K562 (cell line): ENCODE measurements at regions not wholly inside any gene's neighbourhood (a gene's known extent, or its start where the extent isn't known, plus 50 kb on each side); places are given as distances from the start of the nearest gene placed in this dataset.

Experiments used
- ATAC-seq: fragments of 200-7000 bp; cut with Tn5 transposase; 3 replicates; pipeline ENCODE4 v1.9.1; 2020; ENCODE audit warnings: moderate library complexity
- BruUV-seq: library from RNA; stranded (reverse); fragments of 400-500 nt; replicated peaks from 2 replicates; lab custom pipeline; 2021; lab: Mats Ljungman, UMichigan
- CTCF ChIA-PET: fragments of 300-600 bp; formaldehyde crosslinking; extraction: SDS; loops from one replicate; lab custom pipeline; 2021; ENCODE audit warnings: low intra/inter-chr PET ratio; lab: Yijun Ruan, JAX
- POLR2A ChIA-PET: fragments of 300-600, 350-650 bp; sonication (Branson Sonifier 250); formaldehyde crosslinking; extraction: SDS; loops from one replicate; lab custom pipeline; 2021; ENCODE audit warnings: antibody characterized with exemption, inconsistent platforms; lab: Yijun Ruan, JAX
- DNase-seq, 4 experiments: peaks; one replicate each; pipeline versions ENCODE4 v3.0.0 to v3.0.0-alpha.2; 2011 to 2018; ENCODE audit warnings: low spot score in 3 of 4, mixed read lengths in 3 of 4; ENCODE audit errors: extremely low read depth in 1 of 4
- FAIRE-seq: peaks from 2 replicates; lab custom pipeline; 2011; peaks lifted over from hg19 to GRCh38; lab: Jason Lieb, UNC
- H2AFZ ChIP-seq: 2 replicates; pipeline ENCODE4 v1.6.0; 2011; ENCODE audit warnings: low read depth, low read length, control low read depth, inconsistent platforms
- H3K27ac ChIP-seq: fragments of 200-600 bp; 3 replicates; pipeline ENCODE4 v1.8.0; 2011; ENCODE audit warnings: low read depth, mild to moderate bottlenecking, control low read depth, inconsistent platforms, low read length, moderate library complexity, mixed read lengths; ENCODE audit errors: extremely low read depth
- H3K27me3 ChIP-seq, 2 experiments: fragments of 300-600 bp in 1 of 2; 2 replicates in 1 of 2; 3 replicates in 1 of 2; pipeline versions ENCODE4 v1.6.0 to v1.8.0; 2011; ENCODE audit warnings: inconsistent platforms in 2 of 2, low read length in 2 of 2, mild to moderate bottlenecking in 1 of 2, mixed read lengths in 1 of 2, moderate library complexity in 1 of 2; ENCODE audit not compliant: control insufficient read depth in 2 of 2, insufficient read depth in 2 of 2
- H3K36me3 ChIP-seq: fragments of 300-600 bp; 3 replicates; pipeline ENCODE4 v1.8.0; 2011; ENCODE audit warnings: mild to moderate bottlenecking, low read length, inconsistent platforms; ENCODE audit not compliant: control insufficient read depth, insufficient read depth
- H3K4me1 ChIP-seq, 2 experiments: fragments of 200-600 bp in 1 of 2; replicated peaks in 1 of 2; 2 replicates in 1 of 2; 3 replicates in 1 of 2; pipeline versions ENCODE4 v1.5.1 to v1.8.0; 2011; ENCODE audit warnings: inconsistent platforms in 2 of 2, low read length in 2 of 2, mild to moderate bottlenecking in 1 of 2, mixed read lengths in 1 of 2, moderate library complexity in 1 of 2; ENCODE audit not compliant: control insufficient read depth in 2 of 2, insufficient read depth in 2 of 2
- H3K4me2 ChIP-seq: 2 replicates; pipeline ENCODE4 v1.6.1; 2011; ENCODE audit warnings: low read length, control low read depth, inconsistent platforms, mixed read lengths; ENCODE audit not compliant: insufficient read depth
- H3K4me3 ChIP-seq: fragments of 200-600 bp; sonication (generic), shearing (Covaris generic); 2 replicates; pipeline ENCODE4 v1.5.1; 2016; ENCODE audit warnings: control low read depth, inconsistent platforms
- H3K79me2 ChIP-seq: fragments of 200-600 bp; 3 replicates; pipeline ENCODE4 v1.8.0; 2011; ENCODE audit warnings: low read length, inconsistent platforms; ENCODE audit not compliant: control insufficient read depth, insufficient read depth
- H3K9ac ChIP-seq, 2 experiments: 2 replicates each; pipeline versions ENCODE4 v1.6.0 to v1.6.1; 2011; ENCODE audit warnings: low read depth in 2 of 2, low read length in 2 of 2, control low read depth in 1 of 2, inconsistent platforms in 1 of 2, mild to moderate bottlenecking in 1 of 2, mixed read lengths in 1 of 2; ENCODE audit not compliant: insufficient read depth in 1 of 2
- H3K9me1 ChIP-seq: one replicate; pipeline ENCODE4 v1.6.0; 2011; ENCODE audit warnings: inconsistent platforms, mild to moderate bottlenecking, low read length, moderate library complexity; ENCODE audit not compliant: control insufficient read depth, insufficient read depth
- H3K9me3 ChIP-seq: replicated peaks from 2 replicates; pipeline ENCODE4 v1.5.1; 2011; ENCODE audit warnings: low read depth, low read length, inconsistent platforms; ENCODE audit not compliant: control insufficient read depth, insufficient read depth
- H4K20me1 ChIP-seq: replicated peaks from 2 replicates; pipeline ENCODE4 v1.6.1; 2011; ENCODE audit warnings: low read length, inconsistent platforms, mixed read lengths; ENCODE audit not compliant: control insufficient read depth, insufficient read depth
- MEIS2 ChIP-seq: fragments of 450-650 bp; IDR thresholded peaks from 2 replicates; pipeline ENCODE4 v1.6.1; 2014; ENCODE audit warnings: mild to moderate bottlenecking; ENCODE audit not compliant: partially characterized antibody
- NUFIP1 ChIP-seq: fragments of 450-650 bp; IDR thresholded peaks from 2 replicates; pipeline ENCODE4 v1.6.1; 2018; ENCODE audit not compliant: partially characterized antibody
- PBX2 ChIP-seq, 2 experiments: IDR thresholded peaks in 1 of 2; conservative IDR thresholded peaks in 1 of 2; 2 replicates each; pipeline ENCODE4 v1.6.1; 2016; ENCODE audit warnings: low read depth in 2 of 2, mild to moderate bottlenecking in 1 of 2, missing compliant biosample characterization in 1 of 2, missing genetic modification characterization in 1 of 2, moderate library complexity in 1 of 2
- POLR3A ChIP-seq: IDR thresholded peaks from 2 replicates; pipeline ENCODE4 v1.6.1; 2011; ENCODE audit warnings: borderline replicate concordance, mild to moderate bottlenecking, moderate library complexity; ENCODE audit not compliant: insufficient read length, insufficient read depth; ENCODE audit errors: extremely low read depth
- PTBP1 ChIP-seq: fragments of 200-400 bp; formaldehyde crosslinking; IDR thresholded peaks from 2 replicates; pipeline ENCODE4 v1.6.1; 2017; ENCODE audit warnings: low read depth, low read length
- RBM14 ChIP-seq: fragments of 200-400 bp; formaldehyde crosslinking; IDR thresholded peaks from 2 replicates; pipeline ENCODE4 v1.6.1; 2018; ENCODE audit warnings: low read depth, mild to moderate bottlenecking, low read length, moderate library complexity, borderline replicate concordance; ENCODE audit not compliant: insufficient read depth
- RHOXF2B ChIP-seq: fragments of 250-450 bp; sonication (Bioruptor Pico); conservative IDR thresholded peaks from 2 replicates; pipeline ENCODE4 v1.5.1; 2021
- TBL1XR1 ChIP-seq, 2 experiments: IDR thresholded peaks; 2 replicates each; pipeline ENCODE4 v1.6.1; 2012; ENCODE audit warnings: improper control_type of control experiment in 2 of 2, low read length in 2 of 2, mild to moderate bottlenecking in 1 of 2
- ZC3H4 ChIP-seq: sonication (generic); formaldehyde crosslinking; IDR thresholded peaks from 2 replicates; pipeline ENCODE4 v1.9.0; 2021; ENCODE audit warnings: missing genetic modification reagents, borderline replicate concordance
- ZNF224 ChIP-seq: sonication (generic); formaldehyde crosslinking; IDR thresholded peaks from 2 replicates; pipeline ENCODE4 v1.8.0; 2022; ENCODE audit warnings: mild to moderate bottlenecking, missing genetic modification reagents
- WGBS: fragments of 100-300 bp; shearing (Covaris generic); methylation state at CpG from one replicate; pipeline ENCODE4 v1.1.6; 2016; ENCODE audit warnings: low coverage, mixed read lengths; ENCODE audit not compliant: insufficient coverage; ENCODE audit errors: missing lambda C conversion rate; 5-methylcytosine and 5-hydroxymethylcytosine counted together
- in situ Hi-C: fragments of 300-500 bp; cut with MboI; formaldehyde crosslinking; loops from 4 replicates; pipeline ENCODE4 v1.15.0; 2018; ENCODE audit warnings: inconsistent platforms, mixed read lengths
- intact Hi-C: fragments of 100-400 bp; cut with micrococcal nuclease; formaldehyde crosslinking; loops from 2 replicates; pipeline ENCODE4 v1.14.2; 2022
- TF ChIP-seq, protein P1 (sequence below): sonication (generic); formaldehyde crosslinking; IDR thresholded peaks from 2 replicates; pipeline ENCODE4 v1.8.0; 2022; ENCODE audit warnings: missing genetic modification reagents, mild to moderate bottlenecking, borderline replicate concordance

DNA sequence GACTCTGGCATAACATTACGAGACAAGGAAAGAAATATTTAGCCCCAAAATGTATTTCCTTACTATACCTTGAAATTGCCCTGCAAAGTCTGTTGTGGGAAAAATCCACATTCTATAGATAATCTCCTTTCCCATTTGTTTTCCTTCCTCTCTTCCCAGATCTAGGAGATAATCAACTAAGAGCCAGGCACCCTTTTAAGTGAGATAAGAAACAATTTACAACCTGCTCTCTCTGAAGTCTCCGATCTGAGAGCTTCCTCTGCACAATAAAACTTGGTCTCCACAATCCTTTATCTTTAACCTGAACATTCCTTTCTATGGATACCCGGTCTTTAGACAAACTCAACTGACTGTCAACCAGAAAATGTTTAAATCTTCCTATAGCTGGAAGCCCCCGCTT lies 1160.7 kb upstream of the NRXN1 start:
- 0% methylated on average over 4 of the region's 4 CpGs for WGBS
- ChIA-PET CTCF (no interaction called here), POLR2A (no interaction called here)
- no peaks in the 10 kb centered on the region for H3K4me1 ChIP-seq
- no peak overlapping the region for H3K4me2 ChIP-seq
- in situ Hi-C loops: no loop called here
- TF ChIP-seq ZC3H4 (CRISPR knock-in tag) (no peak), RBM14 (no peak)
- no peak overlapping the region for H3K9ac ChIP-seq
- no peaks in the 10 kb centered on the region for H3K9me1 ChIP-seq
- no peaks in the 10 kb centered on the region for H4K20me1 ChIP-seq
- intact Hi-C loops: no loop called here
- no peak overlapping the region for H3K4me3 ChIP-seq
- no peaks in the 10 kb centered on the region for H3K79me2 ChIP-seq
- no peaks in the 10 kb centered on the region for H3K36me3 ChIP-seq
- H3K27ac ChIP-seq: no peak overlapping the region
- ATAC-seq (no peak), FAIRE-seq (no peak), DNase-seq (no peak)
- H3K27me3 ChIP-seq: no peaks in the 10 kb centered on the region
- BruUV-seq: no TSS peak
- H3K9me3 ChIP-seq: no peaks in the 10 kb centered on the region
- H2AFZ ChIP-seq: no peak overlapping the region

DNA sequence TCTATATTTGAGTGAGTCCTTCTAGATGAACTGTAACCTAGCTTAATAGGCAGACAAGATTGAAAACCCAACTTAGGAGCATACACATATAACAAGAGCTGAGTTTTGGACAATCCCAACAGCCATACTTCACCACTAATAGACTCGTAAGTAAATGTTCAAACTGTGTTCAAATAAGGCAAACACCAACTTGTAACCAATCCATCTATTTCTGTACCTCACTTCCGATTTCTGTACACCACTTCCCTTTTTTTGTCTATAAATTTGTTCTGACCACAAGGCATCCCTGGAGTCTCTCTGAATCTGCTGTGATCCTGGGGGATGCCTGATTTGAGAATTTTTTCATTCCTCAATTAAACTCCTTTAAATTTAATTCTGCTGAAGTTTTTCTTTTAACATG lies 1149.1 kb upstream of the NRXN1 start:
- no peak overlapping the region for H3K4me2 ChIP-seq
- FAIRE-seq: no peak
- H4K20me1 ChIP-seq: no peaks in the 10 kb centered on the region
- no peak overlapping the region for H3K27ac ChIP-seq
- no peaks in the 10 kb centered on the region for H3K4me1 ChIP-seq
- 0% methylated on average over 2 of the region's 2 CpGs for WGBS
- no peak overlapping the region for H3K4me3 ChIP-seq
- no peak overlapping the region for H2AFZ ChIP-seq
- no peaks in the 10 kb centered on the region for H3K27me3 ChIP-seq
- peaks cover 3% of the 10 kb centered on the region; the same call in 1 of the 2 replicates for H3K9me3 ChIP-seq
- intact Hi-C loops (no loop called here), in situ Hi-C loops (no loop called here)
- no peak for DNase-seq
- ChIA-PET POLR2A (no interaction called here), CTCF (no interaction called here)
- H3K36me3 ChIP-seq: no peaks in the 10 kb centered on the region
- H3K9ac ChIP-seq: no peak overlapping the region
- no peaks in the 10 kb centered on the region for H3K79me2 ChIP-seq
- H3K9me1 ChIP-seq: no peaks in the 10 kb centered on the region
- BruUV-seq: no TSS peak
- ATAC-seq: no peak
- TF ChIP-seq ZNF224: no peak
- no peak for TF ChIP-seq RHOXF2B (CRISPR knock-in tag)
- TF ChIP-seq NUFIP1: no peak
- TF ChIP-seq, protein P1, sequence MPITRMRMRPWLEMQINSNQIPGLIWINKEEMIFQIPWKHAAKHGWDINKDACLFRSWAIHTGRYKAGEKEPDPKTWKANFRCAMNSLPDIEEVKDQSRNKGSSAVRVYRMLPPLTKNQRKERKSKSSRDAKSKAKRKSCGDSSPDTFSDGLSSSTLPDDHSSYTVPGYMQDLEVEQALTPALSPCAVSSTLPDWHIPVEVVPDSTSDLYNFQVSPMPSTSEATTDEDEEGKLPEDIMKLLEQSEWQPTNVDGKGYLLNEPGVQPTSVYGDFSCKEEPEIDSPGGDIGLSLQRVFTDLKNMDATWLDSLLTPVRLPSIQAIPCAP (CRISPR knock-in tag): no peak
- no peak for TF ChIP-seq TBL1XR1 (IDR thresholded peaks at IDR 0.05; ENCODE audit: low read length in 2 of 2)
- no peak for TF ChIP-seq PBX2 (CRISPR knock-in tag; IDR thresholded peaks at IDR 0.05; ENCODE audit: low read depth)
- no peak for TF ChIP-seq PBX2 (tag; conservative IDR thresholded peaks at IDR 0.05; ENCODE audit: low read depth)
- no peak for TF ChIP-seq PTBP1
- TF ChIP-seq MEIS2: no peak
- TF ChIP-seq POLR3A: no peak
